Kidney capillary endothelial cell (primary cell): ENCODE measurements at regions not wholly inside any gene's neighbourhood (a gene's known extent, or its start where the extent isn't known, plus 50 kb on each side); places are given as distances from the start of the nearest gene placed in this dataset.

Source experiments
- DNase-seq: peaks from one replicate; pipeline ENCODE4 v3.0.0-alpha.2; 2018; ENCODE audit warnings: low spot score

GRCh38 chr4:46684041-46684440, 225.0 kb downstream of the COX7B2 start:
- DNase-seq = no peak

- DNase-seq = no peak
Measured at GRCh38 chr4:46676364-46676763, 232.7 kb downstream of the COX7B2 start.

GRCh38 chr4:46674326-46674725, 234.7 kb downstream of the COX7B2 start:
- DNase-seq = no peak

GRCh38 chr4:46667790-46668189, 241.3 kb downstream of the COX7B2 start:
- no peak for DNase-seq

- no peak for DNase-seq
Measured at GRCh38 chr4:46656071-46656470, 253.0 kb downstream of the COX7B2 start.

- no peak for DNase-seq
Measured at GRCh38 chr4:46653842-46654241, 255.2 kb downstream of the COX7B2 start.

- DNase-seq = no peak
Measured at GRCh38 chr4:46649390-46649789, 259.5 kb upstream of the GABRA2 start.

- peak; percentile 15 for DNase-seq
Measured at GRCh38 chr4:46648088-46648744, 258.3 kb upstream of the GABRA2 start.

GRCh38 chr4:46645126-46645525, 255.2 kb upstream of the GABRA2 start:
- DNase-seq = no peak
